H1 (cell line): ENCODE measurements at regions not wholly inside any gene's neighbourhood (a gene's known extent, or its start where the extent isn't known, plus 50 kb on each side); places are given as distances from the start of the nearest gene placed in this dataset.

ENCODE experiments used
- CTCF ChIA-PET: fragments of 300-600 bp; sonication (Branson Sonifier 250); formaldehyde crosslinking; loops from one replicate; lab custom pipeline; 2021; ENCODE audit not compliant: partially characterized antibody; lab: Charles Lee
- POLR2A ChIA-PET: fragments of 300-600 bp; sonication (Branson Sonifier 250); formaldehyde crosslinking; loops from one replicate; lab custom pipeline; 2021; ENCODE audit warnings: inconsistent platforms; ENCODE audit not compliant: partially characterized antibody; lab: Charles Lee
- DNase-seq, 2 experiments: peaks; one replicate each; pipeline versions ENCODE4 v3.0.0 to v3.0.0-alpha.2; 2010 to 2022; ENCODE audit warnings: low spot score in 2 of 2, low read depth in 1 of 2, mixed read lengths in 1 of 2
- FAIRE-seq: peaks from 2 replicates; lab custom pipeline; 2011; peaks lifted over from hg19 to GRCh38; lab: Jason Lieb, UNC
- H2AFZ ChIP-seq: 2 replicates; pipeline ENCODE4 v1.8.1; 2012; ENCODE audit warnings: low read length, inconsistent platforms
- H2AK5ac ChIP-seq: 2 replicates; pipeline ENCODE4 v1.6.1; 2013; ENCODE audit warnings: low read depth, low read length
- H2BK120ac ChIP-seq: replicated peaks from 2 replicates; pipeline ENCODE3; 2013; ENCODE audit warnings: low read depth, low read length, inconsistent platforms
- H2BK12ac ChIP-seq: 2 replicates; pipeline ENCODE4 v1.6.1; 2013; ENCODE audit warnings: low read depth, low read length
- H2BK15ac ChIP-seq: 2 replicates; pipeline ENCODE4 v1.6.1; 2013; ENCODE audit warnings: low read length
- H2BK20ac ChIP-seq: 2 replicates; pipeline ENCODE4 v1.6.1; 2013; ENCODE audit warnings: low read length
- H2BK5ac ChIP-seq: 2 replicates; pipeline ENCODE4 v1.6.1; 2013; ENCODE audit warnings: low read depth, low read length
- H3K14ac ChIP-seq: 2 replicates; pipeline ENCODE4 v1.6.1; 2013; ENCODE audit warnings: inconsistent platforms; ENCODE audit not compliant: insufficient read length
- H3K18ac ChIP-seq: 2 replicates; pipeline ENCODE4 v1.6.1; 2013; ENCODE audit warnings: low read length; ENCODE audit errors: extremely low read depth
- H3K23ac ChIP-seq: 2 replicates; pipeline ENCODE4 v1.6.1; 2013; ENCODE audit warnings: inconsistent platforms; ENCODE audit not compliant: insufficient read length
- H3K23me2 ChIP-seq: 2 replicates; pipeline ENCODE4 v1.6.1; 2013; ENCODE audit warnings: low read depth, low read length
- H3K27ac ChIP-seq: 2 replicates; pipeline ENCODE4 v1.6.1; 2011; ENCODE audit warnings: low read depth, low read length, inconsistent platforms
- H3K27me3 ChIP-seq, 4 experiments: replicated peaks in 1 of 4; 1 replicate in 1 of 4; 2 replicates in 3 of 4; pipeline versions ENCODE4 v1.6.1 to v1.8.1; 2011 to 2013; ENCODE audit warnings: low read length in 3 of 4, mild to moderate bottlenecking in 3 of 4, inconsistent platforms in 2 of 4, mixed read lengths in 2 of 4, moderate library complexity in 1 of 4; ENCODE audit not compliant: control insufficient read depth in 3 of 4, insufficient read depth in 3 of 4; ENCODE audit errors: extremely low read depth in 1 of 4
- H3K36me3 ChIP-seq, 4 experiments: 2 replicates each; pipeline versions ENCODE4 v1.6.1 to v1.8.1; 2011 to 2013; ENCODE audit warnings: mild to moderate bottlenecking in 4 of 4, low read length in 3 of 4, moderate library complexity in 2 of 4, control low read depth in 1 of 4, inconsistent platforms in 1 of 4; ENCODE audit not compliant: insufficient read depth in 4 of 4, control insufficient read depth in 2 of 4
- H3K4ac ChIP-seq: replicated peaks from 2 replicates; pipeline ENCODE3; 2013; ENCODE audit warnings: low read length, low read depth, mixed read lengths, inconsistent platforms; ENCODE audit not compliant: insufficient read length
- H3K4me1 ChIP-seq, 4 experiments: replicated peaks in 1 of 4; 1 replicate in 1 of 4; 2 replicates in 3 of 4; pipeline versions ENCODE4 v1.6.1 to v1.8.1; 2011 to 2013; ENCODE audit warnings: low read length in 3 of 4, inconsistent platforms in 2 of 4, mixed read lengths in 1 of 4; ENCODE audit not compliant: insufficient read depth in 4 of 4, control insufficient read depth in 3 of 4
- H3K4me2 ChIP-seq, 2 experiments: 2 replicates each; pipeline versions ENCODE4 v1.6.1 to v1.8.1; 2011 to 2013; ENCODE audit warnings: low read depth in 2 of 2, low read length in 2 of 2, control low read depth in 1 of 2, inconsistent platforms in 1 of 2, mild to moderate bottlenecking in 1 of 2; ENCODE audit not compliant: insufficient read depth in 1 of 2
- H3K4me3 ChIP-seq, 4 experiments: fragments of 200-600, 300-600 bp in 1 of 4; sonication (generic), shearing (Covaris generic), sonication (Bioruptor Twin) in 1 of 4; 2 replicates each; pipeline versions ENCODE4 v1.5.1 to v1.8.1; 2011 to 2016; ENCODE audit warnings: low read length in 4 of 4, low read depth in 3 of 4, control low read depth in 2 of 4, inconsistent platforms in 2 of 4, mild to moderate bottlenecking in 2 of 4, mixed read lengths in 1 of 4, moderate library complexity in 1 of 4; ENCODE audit not compliant: insufficient read depth in 2 of 4; ENCODE audit errors: extremely low read depth in 1 of 4
- H3K56ac ChIP-seq: replicated peaks from 2 replicates; pipeline ENCODE3; 2013; ENCODE audit warnings: low read depth, mild to moderate bottlenecking, mixed read lengths, low read length, inconsistent platforms; ENCODE audit not compliant: insufficient read length
- H3K79me1 ChIP-seq: 2 replicates; pipeline ENCODE4 v1.6.1; 2013; ENCODE audit warnings: low read depth, low read length, control low read depth
- H3K79me2 ChIP-seq, 2 experiments: 2 replicates each; pipeline versions ENCODE4 v1.6.1 to v1.8.1; 2012 to 2013; ENCODE audit warnings: low read length in 2 of 2, mild to moderate bottlenecking in 2 of 2, inconsistent platforms in 1 of 2; ENCODE audit not compliant: insufficient read depth in 2 of 2, control insufficient read depth in 1 of 2
- H3K9ac ChIP-seq, 4 experiments: replicated peaks in 1 of 4; 1 replicate in 1 of 4; 2 replicates in 3 of 4; pipeline versions ENCODE4 v1.6.1 to v1.8.1; 2011 to 2013; ENCODE audit warnings: low read depth in 3 of 4, low read length in 3 of 4, control low read depth in 2 of 4, mild to moderate bottlenecking in 2 of 4, moderate library complexity in 2 of 4, inconsistent platforms in 1 of 4; ENCODE audit errors: extremely low read depth in 1 of 4
- H3K9me3 ChIP-seq, 2 experiments: 2 replicates each; pipeline versions ENCODE4 v1.6.1 to v1.8.1; 2012 to 2013; ENCODE audit warnings: mild to moderate bottlenecking in 2 of 2, moderate library complexity in 2 of 2, control low read depth in 1 of 2, inconsistent platforms in 1 of 2, low read depth in 1 of 2, low read length in 1 of 2, mixed read lengths in 1 of 2; ENCODE audit not compliant: insufficient read depth in 2 of 2
- H4K20me1 ChIP-seq, 2 experiments: replicated peaks in 1 of 2; 2 replicates each; pipeline versions ENCODE3 to v1.8.1; 2011 to 2013; ENCODE audit warnings: inconsistent platforms in 2 of 2, low read length in 2 of 2, mild to moderate bottlenecking in 1 of 2; ENCODE audit not compliant: insufficient read depth in 2 of 2, control insufficient read depth in 1 of 2
- H4K5ac ChIP-seq: 2 replicates; pipeline ENCODE4 v1.6.1; 2013; ENCODE audit warnings: low read length, low read depth, mixed read lengths, inconsistent platforms; ENCODE audit not compliant: insufficient read length
- H4K8ac ChIP-seq: 2 replicates; pipeline ENCODE4 v1.8.0; 2013; ENCODE audit warnings: mild to moderate bottlenecking, moderate library complexity, low read length, inconsistent platforms; ENCODE audit not compliant: insufficient read depth; ENCODE audit errors: extremely low read depth
- H4K91ac ChIP-seq: replicated peaks from 2 replicates; pipeline ENCODE3; 2013; ENCODE audit warnings: low read length, mixed read lengths, inconsistent platforms; ENCODE audit not compliant: insufficient read length
- POU5F1 ChIP-seq: IDR thresholded peaks from 2 replicates; pipeline ENCODE4 v1.6.1; 2011; ENCODE audit warnings: low read depth, mild to moderate bottlenecking, low read length, moderate library complexity
- RAD21 ChIP-seq, 2 experiments: IDR thresholded peaks in 1 of 2; conservative IDR thresholded peaks in 1 of 2; 2 replicates each; pipeline ENCODE4 v1.6.1; 2011; ENCODE audit warnings: low read depth in 2 of 2, low read length in 2 of 2, improper control_type of control experiment in 1 of 2, inconsistent platforms in 1 of 2, mild to moderate bottlenecking in 1 of 2, moderate library complexity in 1 of 2
- SIX5 ChIP-seq: IDR thresholded peaks from 2 replicates; pipeline ENCODE4 v1.6.1; 2011; ENCODE audit warnings: mild to moderate bottlenecking, low read depth, low read length
- WGBS, 2 experiments: shearing (Covaris generic) in 1 of 2; methylation state at CpG; one replicate each; pipeline versions ENCODE4 v1.1.6 to v1.1.7; 2013 to 2015; ENCODE audit warnings: low lambda C conversion rate in 2 of 2, mixed read lengths in 2 of 2, inconsistent platforms in 1 of 2, low coverage in 1 of 2, missing lambda C conversion rate in 1 of 2; ENCODE audit not compliant: insufficient replicate concordance in 2 of 2, insufficient coverage in 1 of 2, insufficient read length in 1 of 2; ENCODE audit errors: extremely low coverage in 1 of 2, missing lambda C conversion rate in 1 of 2; 5-methylcytosine and 5-hydroxymethylcytosine counted together

DNA sequence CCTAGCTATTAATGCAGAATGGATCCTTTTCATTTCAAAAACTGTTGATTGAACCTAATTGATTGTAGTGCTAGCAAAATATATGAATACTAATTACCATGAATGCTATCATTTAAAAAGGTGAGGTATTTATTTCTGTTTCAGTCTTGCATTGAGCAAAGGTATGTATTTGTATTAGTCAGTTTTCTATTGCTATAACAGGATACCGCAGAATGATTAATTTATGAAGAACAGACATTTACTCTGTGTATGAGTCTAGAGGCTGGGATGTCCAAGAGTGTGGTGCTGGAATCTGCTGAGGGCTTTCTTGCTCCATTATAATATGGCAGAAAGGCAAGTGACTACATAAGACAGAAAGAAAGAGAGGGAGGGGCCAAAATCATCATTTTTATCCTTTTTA is 199.2 kb downstream of the KIF20B start:
- Histone ChIP-seq H4K20me1 (no peaks in the 10 kb centered on the region), H3K56ac (no peak overlapping the region), H3K36me3 (no peaks in the 10 kb centered on the region), H2AK5ac (no peak overlapping the region), H2AFZ (no peak overlapping the region), H2BK12ac (no peak overlapping the region), H3K9ac (no peak overlapping the region), H2BK120ac (no peak overlapping the region), H3K14ac (no peak overlapping the region), H3K9me3 (no peaks in the 10 kb centered on the region), H4K5ac (no peak overlapping the region), H3K79me2 (no peaks in the 10 kb centered on the region), H2BK20ac (no peak overlapping the region), H3K18ac (no peak overlapping the region), H3K4ac (no peak overlapping the region), H3K27me3 (no peaks in the 10 kb centered on the region), H4K91ac (no peak overlapping the region), H3K4me2 (no peak overlapping the region), H3K4me3 (no peak overlapping the region), H3K23ac (no peak overlapping the region), H3K4me1 (no peaks in the 10 kb centered on the region), H3K23me2 (no peaks in the 10 kb centered on the region), H3K79me1 (no peaks in the 10 kb centered on the region), H4K8ac (no peak overlapping the region), H2BK5ac (no peak overlapping the region), H2BK15ac (no peak overlapping the region), H3K27ac (no peak overlapping the region)
- FAIRE-seq = no peak
- TF ChIP-seq SIX5 (no peak), POU5F1 (no peak), RAD21 (IDR thresholded peaks at IDR 0.05 in 1 of 2, conservative IDR thresholded peaks at IDR 0.05 in 1 of 2; ENCODE audit: low read depth in 2 of 2, low read length in 2 of 2) (no peak)
- POLR2A ChIA-PET = no interaction called here
- DNase-seq = no peak
- CTCF ChIA-PET = interaction anchor here (0.9 kb wide), 1 partner anchor 12 kb away, joined by 3 read pairs; no protein-coding TSS in a partner anchor
- WGBS, 2 experiments = 100% methylated on average over 1 of the region's 1 CpG; no CpG with 5 or more reads in 1 of the 2 experiments
